NCI-H82 (cell line): ENCODE measurements at regions not wholly inside any gene's neighbourhood (a gene's known extent, or its start where the extent isn't known, plus 50 kb on each side); places are given as distances from the start of the nearest gene placed in this dataset.
"Not testable (repeated sequence)": the region's sequence is repeated elsewhere in the genome, so short reads cannot be mapped to it uniquely, and the experiment has no call there.

ENCODE experiments used
- DNase-seq: peaks from one replicate; lab custom pipeline; 2025; lab: John Stamatoyannopoulos, UW

GRCh38 chr14:22190411-22191191, 398.4 kb downstream of the DAD1 start:
- no peak for DNase-seq

- DNase-seq = no peak
These were observed 399.1 kb downstream of the DAD1 start for GRCh38 chr14:22189881-22190280.

GRCh38 chr14:22188318-22188717, 400.7 kb downstream of the DAD1 start:
- no peak for DNase-seq

- no peak for DNase-seq
These were observed 403.2 kb downstream of the DAD1 start for GRCh38 chr14:22185789-22186188.

- no peak for DNase-seq
These were observed 403.8 kb downstream of the DAD1 start for GRCh38 chr14:22185191-22185590.

GRCh38 chr14:22184830-22185168, 404.2 kb downstream of the DAD1 start:
- no peak for DNase-seq

GRCh38 chr14:22184157-22184829, 404.7 kb downstream of the DAD1 start:
- DNase-seq = no peak

- DNase-seq = no peak
These were observed 409.0 kb downstream of the DAD1 start for GRCh38 chr14:22180045-22180444.

GRCh38 chr14:22179190-22179589, 409.8 kb downstream of the DAD1 start:
- DNase-seq = no peak

GRCh38 chr14:22178333-22178839, 410.6 kb downstream of the DAD1 start:
- no peak for DNase-seq

GRCh38 chr14:22177870-22178269, 411.2 kb downstream of the DAD1 start:
- DNase-seq = no peak

GRCh38 chr14:22176957-22177356, 412.1 kb downstream of the DAD1 start:
- no peak for DNase-seq

- not testable (repeated sequence) for DNase-seq
These were observed 413.8 kb downstream of the DAD1 start for GRCh38 chr14:22175278-22175558.

- DNase-seq = no peak
These were observed 414.4 kb downstream of the DAD1 start for GRCh38 chr14:22174412-22175277.

- DNase-seq = no peak
These were observed 420.7 kb downstream of the DAD1 start for GRCh38 chr14:22168092-22168955.

- no peak for DNase-seq
These were observed 424.4 kb downstream of the DAD1 start for GRCh38 chr14:22164616-22165015.

GRCh38 chr14:22163051-22163450, 426.0 kb downstream of the DAD1 start:
- DNase-seq = peak; percentile 2

GRCh38 chr14:22159957-22160356, 429.1 kb downstream of the DAD1 start:
- no peak for DNase-seq

GRCh38 chr14:22159099-22159498, 429.9 kb downstream of the DAD1 start:
- no peak for DNase-seq

GRCh38 chr14:22158560-22158959, 430.5 kb downstream of the DAD1 start:
- DNase-seq = no peak

GRCh38 chr14:22155571-22155970, 433.5 kb downstream of the DAD1 start:
- no peak for DNase-seq

- DNase-seq = no peak
These were observed 436.1 kb downstream of the DAD1 start for GRCh38 chr14:22152903-22153302.
